ENCODE measurements at regions not wholly inside any gene's neighbourhood (a gene's known extent, or its start where the extent isn't known, plus 50 kb on each side); places are given as distances from the start of the nearest gene placed in this dataset.

- Histone ChIP-seq H3K36me3 (replicated peaks; ENCODE audit: low read depth, low read length) (no peaks in the 10 kb centered on the region), H2AFZ (ENCODE audit: low read depth, low read length) (no peak overlapping the region), H3K27me3 (ENCODE audit: low read depth, low read length) (peaks cover 32% of the 10 kb centered on the region), H3K9ac (ENCODE audit: low read length) (no peak overlapping the region), H3K4me1 (ENCODE audit: low read length) (no peaks in the 10 kb centered on the region), H3K27ac (ENCODE audit: low read length) (no peak overlapping the region), H3K4me2 (ENCODE audit: low read length) (no peak overlapping the region), H4K20me1 (ENCODE audit: insufficient read depth, low read length) (no peaks in the 10 kb centered on the region), H3K9me3 (ENCODE audit: insufficient read depth, low read length) (no peaks in the 10 kb centered on the region), H3K79me2 (ENCODE audit: low read length) (no peaks in the 10 kb centered on the region), H3K4me3 (ENCODE audit: low read length) (no peak overlapping the region)
- no peak for TF ChIP-seq EZH2phosphoT487 (IDR thresholded peaks at IDR 0.05; ENCODE audit: low read depth)
- no peak for TF ChIP-seq CTCF (IDR thresholded peaks at IDR 0.05; ENCODE audit: low read depth, low read length)
These were observed 95.2 kb upstream of the TTC29 start for GRCh38 chr4:147040874-147041273.

- H3K27ac ChIP-seq (ENCODE audit: low read length), result no peak overlapping the region
- TF ChIP-seq EZH2phosphoT487 (IDR thresholded peaks at IDR 0.05; ENCODE audit: low read depth), result no peak
- no peak for TF ChIP-seq CTCF (IDR thresholded peaks at IDR 0.05; ENCODE audit: low read depth, low read length)
- no peak overlapping the region for H3K9ac ChIP-seq (ENCODE audit: low read length)
- H4K20me1 ChIP-seq (ENCODE audit: insufficient read depth, low read length), result no peaks in the 10 kb centered on the region
- no peak overlapping the region for H3K4me3 ChIP-seq (ENCODE audit: low read length)
- no peaks in the 10 kb centered on the region for H3K4me1 ChIP-seq (ENCODE audit: low read length)
- H3K79me2 ChIP-seq (ENCODE audit: low read length), result no peaks in the 10 kb centered on the region
- no peak overlapping the region for H2AFZ ChIP-seq (ENCODE audit: low read depth, low read length)
- peaks cover 32% of the 10 kb centered on the region for H3K27me3 ChIP-seq (ENCODE audit: low read depth, low read length)
- H3K4me2 ChIP-seq (ENCODE audit: low read length), result no peak overlapping the region
- no peaks in the 10 kb centered on the region for H3K36me3 ChIP-seq (replicated peaks; ENCODE audit: low read depth, low read length)
- H3K9me3 ChIP-seq (ENCODE audit: insufficient read depth, low read length), result no peaks in the 10 kb centered on the region
These were observed 95.7 kb upstream of the TTC29 start for GRCh38 chr4:147041376-147041775.

DNA sequence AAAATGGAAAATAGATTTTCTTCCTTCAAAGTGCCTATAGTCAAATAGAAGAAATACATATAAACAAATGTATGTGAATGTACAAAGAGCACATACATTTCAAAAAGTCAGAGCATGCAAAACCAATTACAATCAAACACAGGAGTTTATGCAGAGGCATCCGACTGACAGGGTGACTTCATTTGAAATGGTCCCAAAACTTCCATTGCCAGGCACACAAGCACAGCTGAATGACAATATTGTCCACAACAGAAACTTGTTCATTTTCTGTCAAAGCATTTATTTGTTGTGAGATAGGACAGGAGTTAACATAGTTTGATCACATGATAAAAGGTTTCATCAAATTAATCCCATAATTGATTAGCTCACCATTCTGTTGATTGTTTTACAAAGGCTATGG, 96.4 kb upstream of the TTC29 start:
- Histone ChIP-seq H3K9me3 (ENCODE audit: insufficient read depth, low read length) (no peaks in the 10 kb centered on the region), H3K4me1 (ENCODE audit: low read length) (no peaks in the 10 kb centered on the region), H3K27ac (ENCODE audit: low read length) (no peak overlapping the region), H2AFZ (ENCODE audit: low read depth, low read length) (no peak overlapping the region), H3K4me3 (ENCODE audit: low read length) (no peak overlapping the region), H3K27me3 (ENCODE audit: low read depth, low read length) (peaks cover 32% of the 10 kb centered on the region), H3K9ac (ENCODE audit: low read length) (no peak overlapping the region), H3K36me3 (replicated peaks; ENCODE audit: low read depth, low read length) (no peaks in the 10 kb centered on the region), H3K79me2 (ENCODE audit: low read length) (no peaks in the 10 kb centered on the region), H3K4me2 (ENCODE audit: low read length) (no peak overlapping the region), H4K20me1 (ENCODE audit: insufficient read depth, low read length) (no peaks in the 10 kb centered on the region)
- no peak for TF ChIP-seq EZH2phosphoT487 (IDR thresholded peaks at IDR 0.05; ENCODE audit: low read depth)
- TF ChIP-seq CTCF (IDR thresholded peaks at IDR 0.05; ENCODE audit: low read depth, low read length), result no peak

DNA sequence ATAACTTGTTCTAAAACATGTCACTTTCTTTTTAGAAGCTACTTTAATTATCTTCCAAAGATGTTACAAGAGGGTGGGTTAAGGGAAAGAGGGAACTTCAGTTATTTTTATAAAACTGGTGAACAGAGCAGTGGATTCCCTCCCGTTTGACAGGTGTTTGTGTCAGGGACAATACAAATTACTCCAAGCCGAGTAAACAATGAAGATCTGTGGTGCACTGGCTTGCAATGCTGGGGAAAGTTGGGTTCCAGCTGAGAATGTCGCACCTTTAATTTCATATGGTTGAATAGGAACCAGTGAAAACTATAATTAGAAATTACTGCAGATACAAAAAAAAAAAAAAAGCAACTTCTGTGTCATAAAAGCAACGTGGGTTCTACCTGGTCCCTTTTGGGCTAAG, 98.6 kb upstream of the TTC29 start:
- H3K4me1 ChIP-seq (ENCODE audit: low read length), result no peaks in the 10 kb centered on the region
- H3K79me2 ChIP-seq (ENCODE audit: low read length), result no peaks in the 10 kb centered on the region
- peaks cover 32% of the 10 kb centered on the region for H3K27me3 ChIP-seq (ENCODE audit: low read depth, low read length)
- TF ChIP-seq CTCF (IDR thresholded peaks at IDR 0.05; ENCODE audit: low read depth, low read length) (no peak), EZH2phosphoT487 (IDR thresholded peaks at IDR 0.05; ENCODE audit: low read depth) (no peak)
- H3K4me2 ChIP-seq (ENCODE audit: low read length), result no peak overlapping the region
- H4K20me1 ChIP-seq (ENCODE audit: insufficient read depth, low read length), result no peaks in the 10 kb centered on the region
- 0 out of 2 replicates have a peak, but pooled peaks cover 3% of the 10 kb centered on the region for H3K9me3 ChIP-seq (ENCODE audit: insufficient read depth, low read length)
- H3K4me3 ChIP-seq (ENCODE audit: low read length), result no peak overlapping the region
- H3K9ac ChIP-seq (ENCODE audit: low read length), result no peak overlapping the region
- H2AFZ ChIP-seq (ENCODE audit: low read depth, low read length), result no peak overlapping the region
- H3K27ac ChIP-seq (ENCODE audit: low read length), result no peak overlapping the region
- no peaks in the 10 kb centered on the region for H3K36me3 ChIP-seq (replicated peaks; ENCODE audit: low read depth, low read length)
